H9 (cell line): ENCODE measurements at regions not wholly inside any gene's neighbourhood (a gene's known extent, or its start where the extent isn't known, plus 50 kb on each side); places are given as distances from the start of the nearest gene placed in this dataset.

ENCODE experiments used
- DNase-seq: peaks from one replicate; pipeline ENCODE4 v3.0.0-alpha.2; 2017
- H2AFZ ChIP-seq: one replicate; pipeline ENCODE4 v1.6.1; 2013; ENCODE audit warnings: mild to moderate bottlenecking, low read length, control low read depth, moderate library complexity
- H2AK5ac ChIP-seq: 2 replicates; pipeline ENCODE4 v1.6.1; 2013; ENCODE audit warnings: low read length, control low read depth, mixed read lengths; ENCODE audit not compliant: insufficient read length
- H2BK120ac ChIP-seq: one replicate; pipeline ENCODE4 v1.6.1; 2013; ENCODE audit warnings: low read depth, mild to moderate bottlenecking, low read length, control low read depth, inconsistent platforms; ENCODE audit not compliant: poor library complexity, severe bottlenecking
- H2BK12ac ChIP-seq: 2 replicates; pipeline ENCODE4 v1.6.1; 2013; ENCODE audit warnings: low read length, control low read depth, mixed read lengths, low read depth; ENCODE audit not compliant: insufficient read length
- H2BK15ac ChIP-seq: 2 replicates; pipeline ENCODE4 v1.6.1; 2013; ENCODE audit warnings: low read depth, low read length, control low read depth
- H2BK20ac ChIP-seq: one replicate; pipeline ENCODE4 v1.6.1; 2013; ENCODE audit warnings: low read depth, mild to moderate bottlenecking, low read length, control low read depth, inconsistent platforms; ENCODE audit not compliant: poor library complexity, severe bottlenecking
- H2BK5ac ChIP-seq: 2 replicates; pipeline ENCODE4 v1.6.1; 2013; ENCODE audit warnings: low read length, control low read depth, mixed read lengths; ENCODE audit not compliant: insufficient read length
- H3K14ac ChIP-seq: 2 replicates; pipeline ENCODE4 v1.6.1; 2013; ENCODE audit warnings: low read length, control low read depth; ENCODE audit not compliant: insufficient read depth
- H3K18ac ChIP-seq: 2 replicates; pipeline ENCODE4 v1.6.1; 2013; ENCODE audit warnings: low read depth, mild to moderate bottlenecking, mixed read lengths, low read length, control low read depth; ENCODE audit not compliant: insufficient read length
- H3K23ac ChIP-seq: 2 replicates; pipeline ENCODE4 v1.6.1; 2013; ENCODE audit warnings: low read length, control low read depth, mixed read lengths, low read depth; ENCODE audit not compliant: insufficient read length
- H3K23me2 ChIP-seq: 2 replicates; pipeline ENCODE4 v1.6.1; 2013; ENCODE audit warnings: low read depth, mild to moderate bottlenecking, mixed read lengths, low read length, control low read depth; ENCODE audit not compliant: insufficient read length, poor library complexity, severe bottlenecking
- H3K27ac ChIP-seq: 2 replicates; pipeline ENCODE4 v1.5.1; 2013; ENCODE audit warnings: low read length, control low read depth, mixed read lengths, low read depth; ENCODE audit not compliant: insufficient read length
- H3K27me3 ChIP-seq: 2 replicates; pipeline ENCODE4 v1.6.1; 2013; ENCODE audit warnings: low read length, control low read depth, inconsistent platforms; ENCODE audit not compliant: insufficient read depth
- H3K4ac ChIP-seq: 2 replicates; pipeline ENCODE4 v1.6.1; 2013; ENCODE audit warnings: low read depth, mild to moderate bottlenecking, control low read depth, inconsistent platforms, low read length, moderate library complexity
- H3K4me1 ChIP-seq: 2 replicates; pipeline ENCODE4 v1.6.1; 2013; ENCODE audit warnings: low read length, control low read depth, inconsistent platforms; ENCODE audit not compliant: insufficient read depth
- H3K4me2 ChIP-seq: 2 replicates; pipeline ENCODE4 v1.6.1; 2013; ENCODE audit warnings: low read length, control low read depth, mixed read lengths; ENCODE audit not compliant: insufficient read length, insufficient read depth
- H3K56ac ChIP-seq: 2 replicates; pipeline ENCODE4 v1.6.1; 2013; ENCODE audit warnings: low read depth, mild to moderate bottlenecking, mixed read lengths, low read length, control low read depth; ENCODE audit not compliant: insufficient read length
- H3K79me1 ChIP-seq: 2 replicates; pipeline ENCODE4 v1.6.1; 2013; ENCODE audit warnings: low read depth, mild to moderate bottlenecking, moderate library complexity, low read length, control low read depth, inconsistent platforms; ENCODE audit not compliant: insufficient read depth, poor library complexity, severe bottlenecking
- H3K79me2 ChIP-seq: 2 replicates; pipeline ENCODE4 v1.6.1; 2013; ENCODE audit warnings: low read length, control low read depth, inconsistent platforms; ENCODE audit not compliant: insufficient read depth
- H3K9ac ChIP-seq: 2 replicates; pipeline ENCODE4 v1.6.1; 2013; ENCODE audit warnings: low read length, control low read depth, mixed read lengths; ENCODE audit not compliant: insufficient read length; ENCODE audit errors: extremely low read depth
- H3K9me3 ChIP-seq: one replicate; pipeline ENCODE4 v1.6.1; 2013; ENCODE audit warnings: low read depth, low read length, inconsistent platforms; ENCODE audit not compliant: control insufficient read depth
- H3T11ph ChIP-seq: one replicate; pipeline ENCODE4 v1.6.1; 2013; ENCODE audit warnings: mild to moderate bottlenecking, low read length, control low read depth, inconsistent platforms
- H4K20me1 ChIP-seq: one replicate; pipeline ENCODE4 v1.6.1; 2013; ENCODE audit not compliant: control insufficient read depth, insufficient read length, insufficient read depth
- H4K5ac ChIP-seq: 2 replicates; pipeline ENCODE4 v1.6.1; 2013; ENCODE audit warnings: low read depth, mild to moderate bottlenecking, mixed read lengths, low read length, control low read depth; ENCODE audit not compliant: insufficient read length
- H4K8ac ChIP-seq: replicated peaks from 2 replicates; pipeline ENCODE4 v1.6.1; 2013; ENCODE audit warnings: low read length, control low read depth, mixed read lengths, low read depth; ENCODE audit not compliant: insufficient read length
- H4K91ac ChIP-seq: 2 replicates; pipeline ENCODE4 v1.6.1; 2013; ENCODE audit warnings: low read depth, mild to moderate bottlenecking, moderate library complexity, mixed read lengths, low read length, control low read depth; ENCODE audit not compliant: insufficient read length
- H3K27ac Mint-ChIP-seq, 3 experiments: 2 replicates in 2 of 3; 3 replicates in 1 of 3; pipeline ENCODE4 v1.8.0; 2020 to 2021; ENCODE audit warnings: mixed read lengths in 3 of 3, mild to moderate bottlenecking in 1 of 3, moderate library complexity in 1 of 3
- H3K27me3 Mint-ChIP-seq: 2 replicates; pipeline ENCODE4 v1.8.0; 2021; ENCODE audit warnings: low read depth, mild to moderate bottlenecking, moderate library complexity, mixed read lengths
- H3K36me3 Mint-ChIP-seq, 3 experiments: 2 replicates in 2 of 3; 3 replicates in 1 of 3; pipeline ENCODE4 v1.8.0; 2020 to 2021; ENCODE audit warnings: low read depth in 3 of 3, mixed read lengths in 3 of 3; ENCODE audit not compliant: insufficient read depth in 1 of 3
- H3K4me1 Mint-ChIP-seq, 2 experiments: 2 replicates each; pipeline ENCODE4 v1.8.0; 2020; ENCODE audit warnings: mixed read lengths in 2 of 2
- H3K4me3 Mint-ChIP-seq, 2 experiments: 2 replicates in 1 of 2; 3 replicates in 1 of 2; pipeline ENCODE4 v1.8.0; 2020 to 2021; ENCODE audit warnings: mild to moderate bottlenecking in 2 of 2, mixed read lengths in 2 of 2, moderate library complexity in 1 of 2
- H3K9me3 Mint-ChIP-seq, 2 experiments: 2 replicates in 1 of 2; 3 replicates in 1 of 2; pipeline ENCODE4 v1.8.0; 2020; ENCODE audit warnings: mild to moderate bottlenecking in 2 of 2, mixed read lengths in 2 of 2, moderate library complexity in 1 of 2
- CTCF ChIP-seq: fragments of 200-600 bp; sonication (generic); conservative IDR thresholded peaks from 3 replicates; pipeline ENCODE4 v1.8.0; 2021; ENCODE audit warnings: antibody characterized with exemption, mild to moderate bottlenecking
- WGBS: extraction: QIAGEN DNeasy Blood & Tissue Kit; methylation state at CpG from one replicate; pipeline ENCODE4 v1.1.7; 2013; ENCODE audit warnings: missing lambda C conversion rate, low lambda C conversion rate, mixed read lengths; ENCODE audit not compliant: insufficient read length; ENCODE audit errors: extremely low coverage; 5-methylcytosine and 5-hydroxymethylcytosine counted together

GRCh38 chr21:16082038-16082816, 352.4 kb downstream of the USP25 start:
- no peak overlapping the region for H3K56ac ChIP-seq
- no peak overlapping the region for H3K4ac ChIP-seq
- Mint-ChIP-seq H3K9me3 (no peaks in the 10 kb centered on the region), H3K4me3 (no peak overlapping the region), H3K36me3 (no peaks in the 10 kb centered on the region), H3K27me3 (no peaks in the 10 kb centered on the region), H3K4me1 (no peaks in the 10 kb centered on the region), H3K27ac (no peak overlapping the region)
- H2BK120ac ChIP-seq = no peak overlapping the region
- H3K18ac ChIP-seq = no peak overlapping the region
- H2BK15ac ChIP-seq = no peak overlapping the region
- peak; percentile 66 for TF ChIP-seq CTCF
- H3T11ph ChIP-seq = no peak overlapping the region
- H2BK5ac ChIP-seq = no peak overlapping the region
- no peaks in the 10 kb centered on the region for H3K23me2 ChIP-seq
- no peak overlapping the region for H4K8ac ChIP-seq
- no peak overlapping the region for H2AK5ac ChIP-seq
- no peaks in the 10 kb centered on the region for H3K79me2 ChIP-seq
- no peak overlapping the region for H2BK12ac ChIP-seq
- H4K91ac ChIP-seq = no peak overlapping the region
- DNase-seq = no peak
- no peak overlapping the region for H3K23ac ChIP-seq
- WGBS = no CpG with 5 or more reads among the region's 6 CpGs
- no peak overlapping the region for H2AFZ ChIP-seq
- no peaks in the 10 kb centered on the region for H3K79me1 ChIP-seq
- H2BK20ac ChIP-seq = no peak overlapping the region
- no peak overlapping the region for H4K5ac ChIP-seq
- no peaks in the 10 kb centered on the region for H4K20me1 ChIP-seq
- H3K4me1 ChIP-seq = no peaks in the 10 kb centered on the region
- H3K27me3 ChIP-seq = no peaks in the 10 kb centered on the region
- H3K9me3 ChIP-seq = no peaks in the 10 kb centered on the region
- no peak overlapping the region for H3K14ac ChIP-seq
- H3K27ac ChIP-seq = no peak overlapping the region
- no peak overlapping the region for H3K9ac ChIP-seq
- no peak overlapping the region for H3K4me2 ChIP-seq
